Natural killer cell (primary cell): ENCODE measurements at regions not wholly inside any gene's neighbourhood (a gene's known extent, or its start where the extent isn't known, plus 50 kb on each side); places are given as distances from the start of the nearest gene placed in this dataset.
"Not testable (repeated sequence)": the region's sequence is repeated elsewhere in the genome, so short reads cannot be mapped to it uniquely, and the experiment has no call there.

ENCODE experiments used
- ATAC-seq, 3 donors: fragments of 150-1000 bp in 2 of 3; fragments of 200-7000 bp in 1 of 3; cut with Tn5 transposase; 1 replicate in 1 of 3; 2 replicates in 2 of 3; pipeline ENCODE4 v1.10.0; 2021; ENCODE audit warnings: mild to moderate bottlenecking in 2 of 3, moderate library complexity in 2 of 3
- DNase-seq, 2 donors: peaks; one replicate each; pipeline versions ENCODE4 v3.0.0 to v3.0.0-alpha.2; 2013 to 2021; ENCODE audit warnings: mixed read lengths in 1 of 2
- H3K27ac ChIP-seq: one replicate; pipeline ENCODE4 v1.5.1; 2013; ENCODE audit warnings: mild to moderate bottlenecking, low read length
- H3K27me3 ChIP-seq: one replicate; pipeline ENCODE4 v1.6.1; 2013; ENCODE audit warnings: low read length; ENCODE audit not compliant: control insufficient read depth, insufficient read depth
- H3K36me3 ChIP-seq: one replicate; pipeline ENCODE4 v1.6.1; 2013; ENCODE audit warnings: low read length; ENCODE audit not compliant: control insufficient read depth, insufficient read depth
- H3K4me1 ChIP-seq: one replicate; pipeline ENCODE4 v1.6.1; 2013; ENCODE audit warnings: low read length; ENCODE audit not compliant: control insufficient read depth, insufficient read depth
- H3K4me3 ChIP-seq: one replicate; pipeline ENCODE4 v1.5.1; 2013; ENCODE audit warnings: low read length
- H3K9me3 ChIP-seq: one replicate; pipeline ENCODE4 v1.6.1; 2013; ENCODE audit warnings: low read length; ENCODE audit not compliant: control insufficient read depth, insufficient read depth
- H3K27ac Mint-ChIP-seq, 2 donors: one replicate each; pipeline ENCODE4 v1.8.0; 2022; ENCODE audit warnings: mild to moderate bottlenecking in 2 of 2, mixed read lengths in 2 of 2, moderate library complexity in 1 of 2
- H3K27me3 Mint-ChIP-seq, 2 donors: one replicate each; pipeline ENCODE4 v1.8.0; 2022; ENCODE audit warnings: low read depth in 2 of 2, mixed read lengths in 2 of 2
- H3K36me3 Mint-ChIP-seq: one replicate; pipeline ENCODE4 v1.8.0; 2022; ENCODE audit warnings: mixed read lengths
- H3K4me1 Mint-ChIP-seq, 2 donors: one replicate each; pipeline ENCODE4 v1.8.0; 2022; ENCODE audit warnings: mixed read lengths in 2 of 2
- H3K4me3 Mint-ChIP-seq: one replicate; pipeline ENCODE4 v1.8.0; 2022; ENCODE audit warnings: mild to moderate bottlenecking, moderate library complexity, mixed read lengths
- H3K9me3 Mint-ChIP-seq, 2 donors: one replicate each; pipeline ENCODE4 v1.8.0; 2022; ENCODE audit warnings: mixed read lengths in 2 of 2
- WGBS: methylation state at CpG from one replicate; pipeline ENCODE4 v1.1.7; 2013; ENCODE audit warnings: missing lambda C conversion rate; ENCODE audit not compliant: insufficient coverage; 5-methylcytosine and 5-hydroxymethylcytosine counted together
- intact Hi-C: fragments of 100-400 bp; cut with micrococcal nuclease; formaldehyde crosslinking; loops from one replicate; pipeline ENCODE4 v1.14.2; 2022

DNA sequence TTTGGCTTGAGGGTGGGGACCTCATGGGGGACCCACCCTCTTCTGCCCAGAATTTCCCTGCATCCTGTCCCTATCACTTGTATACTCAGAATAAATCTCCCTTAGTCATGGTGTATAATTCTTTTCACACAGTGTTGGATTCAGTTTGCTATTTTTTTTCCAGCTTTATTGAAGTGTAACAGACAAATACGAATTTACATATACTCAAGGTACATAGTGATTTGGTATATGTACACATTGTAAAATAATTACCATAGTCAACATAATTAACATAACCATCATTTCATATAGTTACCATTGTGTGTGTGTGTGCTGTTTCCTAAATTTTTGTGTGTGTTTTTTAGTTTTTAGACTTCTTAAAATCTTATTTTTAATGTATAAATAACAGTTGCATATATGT is 269.9 kb downstream of the CNTNAP3 start:
- H3K36me3 ChIP-seq, H3K27ac ChIP-seq, H3K4me1 Mint-ChIP-seq, H3K27ac Mint-ChIP-seq, H3K9me3 Mint-ChIP-seq, H3K27me3 ChIP-seq, H3K27me3 Mint-ChIP-seq, DNase-seq, ATAC-seq, H3K9me3 ChIP-seq, H3K4me3 Mint-ChIP-seq, H3K4me1 ChIP-seq, H3K36me3 Mint-ChIP-seq, intact Hi-C loops, H3K4me3 ChIP-seq: not testable (repeated sequence)
- no CpG with 5 or more reads among the region's 1 CpG for WGBS

DNA sequence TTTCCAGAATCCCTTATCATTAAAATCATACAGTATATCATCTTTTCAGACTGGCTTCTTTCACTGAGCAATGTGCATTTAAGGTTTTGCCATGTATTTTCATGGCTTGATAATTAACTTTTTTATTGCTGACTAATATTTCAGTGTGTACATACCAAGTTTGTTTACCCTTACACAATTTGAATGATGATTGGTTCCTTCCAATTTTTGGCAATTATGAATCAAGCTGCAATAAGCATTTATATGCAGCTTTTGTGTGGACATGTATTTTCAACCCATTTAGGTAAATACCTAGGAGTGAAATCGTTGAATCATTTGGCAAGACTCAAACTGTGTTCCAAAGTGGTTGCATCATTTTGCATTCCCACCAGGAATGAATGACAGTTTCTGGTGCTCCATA is 272.8 kb downstream of the CNTNAP3 start:
- H3K36me3 ChIP-seq, H3K9me3 Mint-ChIP-seq, H3K27me3 Mint-ChIP-seq, intact Hi-C loops, H3K4me3 Mint-ChIP-seq, H3K4me1 Mint-ChIP-seq, H3K27ac Mint-ChIP-seq, H3K27me3 ChIP-seq, ATAC-seq, H3K4me1 ChIP-seq, H3K9me3 ChIP-seq, H3K27ac ChIP-seq, H3K4me3 ChIP-seq, H3K36me3 Mint-ChIP-seq, DNase-seq: not testable (repeated sequence)
- WGBS, result no CpG with 5 or more reads among the region's 1 CpG

DNA sequence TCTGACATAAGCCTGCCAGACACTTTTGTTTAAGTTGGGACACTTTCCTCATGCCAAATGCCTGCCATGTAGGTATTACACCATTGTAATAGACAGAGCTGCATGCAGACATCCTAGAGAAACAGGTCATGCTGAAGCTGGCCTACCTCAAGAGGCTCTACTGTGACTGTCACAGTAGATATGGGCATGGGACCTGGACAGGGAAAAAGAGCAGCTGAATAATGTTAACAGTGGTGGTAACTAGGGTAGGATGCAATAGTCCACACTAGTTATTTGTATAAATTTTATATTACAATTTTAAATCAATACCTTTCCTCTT is 273.2 kb downstream of the CNTNAP3 start:
- not testable (repeated sequence) for ATAC-seq

DNA sequence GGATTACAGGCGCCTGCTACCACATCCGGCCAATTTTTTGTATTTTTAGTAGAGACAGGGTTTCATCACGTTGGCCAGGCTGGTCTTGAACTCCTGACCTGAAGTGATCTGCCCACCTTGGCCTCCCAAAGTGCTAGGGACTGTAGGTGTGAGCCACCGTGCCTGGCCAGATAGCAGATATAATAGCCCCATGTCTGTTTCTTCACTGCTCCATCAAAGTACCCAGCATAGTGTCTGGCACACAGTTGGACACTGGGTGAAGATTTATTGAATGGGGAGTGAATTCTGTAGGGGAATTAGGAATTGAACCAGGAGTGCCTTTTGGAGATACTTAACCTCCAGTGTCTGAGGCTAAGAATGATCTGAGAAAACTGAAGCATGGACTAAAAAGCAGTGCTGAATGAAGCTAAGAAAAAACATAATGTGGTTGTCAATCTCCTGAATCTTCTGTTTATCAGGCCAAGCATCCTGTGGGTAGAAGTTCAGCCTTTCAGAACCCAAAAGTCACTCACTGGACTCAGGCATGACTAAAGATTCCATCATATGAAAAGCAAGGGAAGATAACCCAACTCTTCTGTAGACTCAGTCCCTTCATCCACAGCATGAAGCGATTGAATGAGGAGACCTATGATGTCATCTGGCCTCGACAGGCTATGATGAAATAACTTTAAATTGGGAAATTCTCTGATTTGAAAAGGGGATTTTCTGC is 273.7 kb downstream of the CNTNAP3 start:
- H3K4me1 ChIP-seq, intact Hi-C loops, H3K4me3 ChIP-seq, H3K27ac Mint-ChIP-seq, H3K27ac ChIP-seq, H3K4me1 Mint-ChIP-seq, DNase-seq, H3K9me3 Mint-ChIP-seq, H3K36me3 ChIP-seq, H3K36me3 Mint-ChIP-seq, H3K27me3 Mint-ChIP-seq, H3K4me3 Mint-ChIP-seq, H3K9me3 ChIP-seq, H3K27me3 ChIP-seq: not testable (repeated sequence)
- 53% methylated on average over 2 of the region's 6 CpGs for WGBS
- ATAC-seq, result peak in 1 of 3 donors; percentile 18

More for the DNA sequence above, 273.2 kb downstream of the CNTNAP3 start:
- H3K27ac Mint-ChIP-seq, H3K9me3 ChIP-seq, H3K36me3 ChIP-seq, H3K27me3 ChIP-seq, H3K4me1 Mint-ChIP-seq, H3K27me3 Mint-ChIP-seq, intact Hi-C loops, H3K4me3 Mint-ChIP-seq, DNase-seq, H3K9me3 Mint-ChIP-seq, H3K4me1 ChIP-seq, H3K4me3 ChIP-seq, H3K36me3 Mint-ChIP-seq, H3K27ac ChIP-seq: not testable (repeated sequence)

DNA sequence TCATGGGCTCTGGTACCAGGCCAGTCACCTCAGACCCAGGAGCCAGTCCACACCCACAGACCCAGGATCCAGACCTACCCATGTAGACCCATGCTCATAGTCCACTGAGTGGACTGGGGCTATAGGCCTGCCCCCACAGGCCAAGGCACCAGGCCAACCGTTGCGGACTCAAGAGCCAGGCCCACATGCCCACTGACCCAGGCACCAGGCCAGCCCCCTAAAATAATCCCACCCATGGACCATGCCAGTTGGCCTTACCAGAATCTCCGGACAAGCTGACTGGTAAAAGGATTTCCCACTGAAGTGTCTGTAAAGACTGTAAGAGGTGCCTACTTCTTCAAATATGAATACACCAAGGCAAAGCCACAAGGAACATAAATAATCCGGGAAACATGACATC is 278.2 kb downstream of the CNTNAP3 start:
- H3K4me3 ChIP-seq, intact Hi-C loops, H3K27me3 ChIP-seq, H3K9me3 Mint-ChIP-seq, DNase-seq, H3K27ac Mint-ChIP-seq, H3K27ac ChIP-seq, H3K4me1 Mint-ChIP-seq, H3K27me3 Mint-ChIP-seq, H3K36me3 Mint-ChIP-seq, H3K9me3 ChIP-seq, H3K4me1 ChIP-seq, H3K4me3 Mint-ChIP-seq, ATAC-seq, H3K36me3 ChIP-seq: not testable (repeated sequence)
- 81% methylated on average over 3 of the region's 4 CpGs for WGBS

DNA sequence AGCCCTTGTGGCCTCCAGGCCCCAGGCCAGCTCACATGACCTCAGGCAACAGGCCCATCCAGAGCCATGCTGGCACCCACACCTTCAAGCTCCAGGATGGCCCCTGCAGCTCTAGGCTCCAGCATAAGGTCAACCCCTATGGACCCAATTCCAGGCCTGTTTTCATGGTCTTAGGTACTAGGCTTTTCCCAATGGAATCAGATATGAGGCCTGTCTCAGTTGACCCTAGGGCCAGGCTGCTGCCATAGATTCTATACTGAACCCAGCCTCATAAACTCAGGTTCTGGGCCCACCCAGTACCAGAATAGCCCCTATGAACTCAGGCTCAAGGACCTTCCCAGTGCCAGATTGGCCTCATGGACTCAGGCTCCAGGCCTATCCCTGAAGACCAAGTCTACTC is 278.6 kb downstream of the CNTNAP3 start:
- H3K4me1 Mint-ChIP-seq, H3K36me3 ChIP-seq, ATAC-seq, H3K4me3 Mint-ChIP-seq, H3K36me3 Mint-ChIP-seq, H3K27me3 ChIP-seq, H3K27ac Mint-ChIP-seq, H3K4me1 ChIP-seq, intact Hi-C loops, H3K4me3 ChIP-seq, DNase-seq, H3K9me3 Mint-ChIP-seq, H3K27me3 Mint-ChIP-seq, H3K27ac ChIP-seq, H3K9me3 ChIP-seq: not testable (repeated sequence)

DNA sequence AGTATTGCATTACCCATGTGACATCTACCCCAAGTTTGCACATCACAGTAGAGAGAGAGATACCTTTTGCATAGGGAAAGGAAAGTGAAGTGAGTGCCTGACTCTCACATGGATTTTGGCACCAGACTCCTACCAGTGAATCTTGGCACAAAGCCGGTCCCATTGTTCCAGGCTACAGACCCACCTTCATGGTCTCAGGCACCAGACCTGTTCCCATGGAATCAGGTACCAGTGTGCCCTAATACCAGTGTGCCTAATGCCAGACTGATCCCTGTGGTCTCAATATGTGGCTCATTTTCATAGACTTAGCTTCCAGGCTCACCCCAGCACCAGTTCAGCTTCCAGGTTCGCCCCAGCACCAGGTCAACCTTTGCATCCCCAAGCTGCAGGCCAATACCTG is 279.1 kb downstream of the CNTNAP3 start:
- H3K36me3 ChIP-seq, H3K27me3 ChIP-seq, H3K27ac ChIP-seq, H3K4me3 Mint-ChIP-seq, ATAC-seq, H3K4me3 ChIP-seq, H3K9me3 Mint-ChIP-seq, H3K27ac Mint-ChIP-seq, H3K27me3 Mint-ChIP-seq, H3K9me3 ChIP-seq, DNase-seq, H3K4me1 Mint-ChIP-seq, intact Hi-C loops, H3K36me3 Mint-ChIP-seq, H3K4me1 ChIP-seq: not testable (repeated sequence)
- 94% methylated on average over 1 of the region's 2 CpGs for WGBS

DNA sequence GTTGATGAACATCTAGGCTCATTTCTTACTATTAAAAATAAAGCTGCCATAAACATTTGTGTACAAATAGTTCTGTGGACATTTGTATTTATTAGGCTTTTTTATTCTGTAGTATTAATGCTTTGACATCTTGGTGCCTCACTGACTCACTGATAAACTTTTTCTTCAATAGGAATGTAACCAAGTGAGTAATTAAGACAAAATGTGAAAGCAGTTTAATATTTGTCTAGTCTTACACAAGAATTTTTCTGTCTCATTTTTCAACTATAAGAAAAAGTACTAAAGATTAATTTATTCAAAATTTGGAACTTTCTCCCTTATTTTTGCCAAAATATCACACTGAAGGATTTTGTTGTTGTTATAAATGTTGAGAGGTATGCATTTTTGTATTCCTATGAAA is 282.2 kb downstream of the CNTNAP3 start:
- H3K27ac Mint-ChIP-seq, result not testable (repeated sequence)

More for the DNA sequence above, 282.2 kb downstream of the CNTNAP3 start:
- H3K4me3 ChIP-seq, H3K27me3 Mint-ChIP-seq, H3K4me1 Mint-ChIP-seq, H3K4me1 ChIP-seq, ATAC-seq, H3K27me3 ChIP-seq, DNase-seq, H3K4me3 Mint-ChIP-seq, H3K9me3 ChIP-seq, intact Hi-C loops, H3K36me3 Mint-ChIP-seq, H3K9me3 Mint-ChIP-seq, H3K27ac ChIP-seq, H3K36me3 ChIP-seq: not testable (repeated sequence)
